GM18873 (cell line): ENCODE measurements at regions not wholly inside any gene's neighbourhood (a gene's known extent, or its start where the extent isn't known, plus 50 kb on each side); places are given as distances from the start of the nearest gene placed in this dataset.

Experiments
- ATAC-seq: cut with Tn5 transposase; IDR thresholded peaks from one replicate; pipeline ENCODE4 v1.9.1; 2021; ENCODE audit warnings: mild to moderate bottlenecking, moderate library complexity, moderate number of reproducible peaks; ENCODE audit not compliant: unreplicated experiment, low FRiP score

GRCh38 chr6:79777713-79778579, 146.8 kb downstream of the SH3BGRL2 start:
- peak; percentile 79 for ATAC-seq

GRCh38 chr6:79776076-79776475, 144.9 kb downstream of the SH3BGRL2 start:
- no peak for ATAC-seq

- no peak for ATAC-seq
Observed at GRCh38 chr6:79775222-79775621, 144.1 kb downstream of the SH3BGRL2 start.

GRCh38 chr6:79764747-79765146, 133.6 kb downstream of the SH3BGRL2 start:
- ATAC-seq: no peak

- ATAC-seq: no peak
Observed at GRCh38 chr6:79763301-79763700, 132.2 kb downstream of the SH3BGRL2 start.

- ATAC-seq: no peak
Observed at GRCh38 chr6:79762370-79762769, 131.2 kb downstream of the SH3BGRL2 start.

GRCh38 chr6:79756496-79756895, 125.4 kb downstream of the SH3BGRL2 start:
- no peak for ATAC-seq

- no peak for ATAC-seq
Observed at GRCh38 chr6:79755967-79756366, 124.8 kb downstream of the SH3BGRL2 start.
